Stimulated activated CD4-positive, alpha-beta T cell treated with anti-CD3 and anti-CD28 coated beads, TNF-alpha, amount 100 ng/mL, for 24 hours (primary cell): ENCODE measurements at regions not wholly inside any gene's neighbourhood (a gene's known extent, or its start where the extent isn't known, plus 50 kb on each side); places are given as distances from the start of the nearest gene placed in this dataset.
"Not testable (repeated sequence)": the region's sequence is repeated elsewhere in the genome, so short reads cannot be mapped to it uniquely, and the experiment has no call there.

ENCODE experiments used
- DNase-seq, 3 experiments: peaks; one replicate each; pipeline ENCODE4 v3.0.0-alpha.2; 2020; ENCODE audit warnings: low read depth in 3 of 3

GRCh38 chr5:102154791-102155605 lies 141.1 kb downstream of the SLCO4C1 start:
- DNase-seq, result not testable (repeated sequence)

GRCh38 chr5:102154291-102154690 lies 141.8 kb downstream of the SLCO4C1 start:
- no peak for DNase-seq

GRCh38 chr5:102153003-102153759 lies 142.9 kb downstream of the SLCO4C1 start:
- no peak for DNase-seq

GRCh38 chr5:102139029-102139428 lies 157.1 kb downstream of the SLCO4C1 start:
- no peak for DNase-seq

- no peak for DNase-seq
These were observed 157.8 kb downstream of the SLCO4C1 start for GRCh38 chr5:102138243-102138653.

- DNase-seq, result no peak
These were observed 165.2 kb downstream of the SLCO4C1 start for GRCh38 chr5:102130890-102131289.

- DNase-seq, result no peak
These were observed 165.7 kb downstream of the SLCO4C1 start for GRCh38 chr5:102130386-102130785.

GRCh38 chr5:102119252-102119651 lies 176.8 kb downstream of the SLCO4C1 start:
- DNase-seq, result no peak

GRCh38 chr5:102115736-102116135 lies 180.3 kb downstream of the SLCO4C1 start:
- no peak for DNase-seq

GRCh38 chr5:102114525-102115069 lies 181.5 kb downstream of the SLCO4C1 start:
- DNase-seq, result no peak

- DNase-seq, result no peak
These were observed 188.2 kb downstream of the SLCO4C1 start for GRCh38 chr5:102107865-102108264.

- no peak for DNase-seq
These were observed 189.5 kb downstream of the SLCO4C1 start for GRCh38 chr5:102106599-102106998.

GRCh38 chr5:102099766-102100331 lies 196.2 kb downstream of the SLCO4C1 start:
- no peak for DNase-seq

GRCh38 chr5:102099083-102099482 lies 197.0 kb downstream of the SLCO4C1 start:
- DNase-seq, result not testable (repeated sequence)

GRCh38 chr5:102098606-102099005 lies 197.5 kb downstream of the SLCO4C1 start:
- DNase-seq, result not testable (repeated sequence)

GRCh38 chr5:102090770-102091169 lies 205.3 kb downstream of the SLCO4C1 start:
- no peak for DNase-seq

GRCh38 chr5:102089883-102090282 lies 206.2 kb downstream of the SLCO4C1 start:
- no peak for DNase-seq

- no peak for DNase-seq
These were observed 208.2 kb downstream of the SLCO4C1 start for GRCh38 chr5:102087906-102088305.

GRCh38 chr5:102080288-102080687 lies 215.8 kb downstream of the SLCO4C1 start:
- no peak for DNase-seq

- no peak for DNase-seq
These were observed 218.2 kb downstream of the SLCO4C1 start for GRCh38 chr5:102077920-102078319.

- DNase-seq, result no peak
These were observed 226.1 kb downstream of the SLCO4C1 start for GRCh38 chr5:102069974-102070373.

GRCh38 chr5:102068870-102069269 lies 227.2 kb downstream of the SLCO4C1 start:
- no peak for DNase-seq
